AG20443 (cell line): ENCODE measurements at regions not wholly inside any gene's neighbourhood (a gene's known extent, or its start where the extent isn't known, plus 50 kb on each side); places are given as distances from the start of the nearest gene placed in this dataset.

Experiments used
- DNase-seq: peaks from one replicate; pipeline ENCODE4 v3.0.0; 2012; ENCODE audit warnings: low spot score, mixed read lengths

- no peak for DNase-seq
Measured at GRCh38 chr6:100176951-100177710, 183.1 kb upstream of the MCHR2 start.

GRCh38 chr6:100176311-100176950, 182.4 kb upstream of the MCHR2 start:
- DNase-seq = peak; percentile 35

- peak; percentile 71 for DNase-seq
Measured at GRCh38 chr6:100175814-100176310, 181.8 kb upstream of the MCHR2 start.

GRCh38 chr6:100173211-100173610, 179.2 kb upstream of the MCHR2 start:
- DNase-seq = no peak

DNA sequence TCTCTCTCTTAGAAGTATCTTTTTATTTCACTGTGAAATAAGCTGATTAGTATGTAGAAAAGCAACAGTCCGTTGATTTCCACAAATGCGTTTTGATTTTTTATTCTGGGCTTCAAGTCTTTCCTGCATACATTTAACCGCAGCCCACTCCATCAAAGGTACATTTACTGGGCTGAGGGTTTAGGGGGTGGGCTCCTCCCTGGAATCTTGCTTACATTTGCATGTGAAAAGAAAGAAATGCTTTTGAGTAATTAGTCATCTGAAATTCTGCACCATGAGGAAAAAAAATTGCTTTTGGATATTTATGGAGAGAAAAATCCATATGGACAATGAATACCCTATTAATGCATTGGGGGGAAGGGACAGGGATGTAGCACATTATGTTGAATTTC, 178.3 kb upstream of the MCHR2 start:
- DNase-seq = no peak

DNA sequence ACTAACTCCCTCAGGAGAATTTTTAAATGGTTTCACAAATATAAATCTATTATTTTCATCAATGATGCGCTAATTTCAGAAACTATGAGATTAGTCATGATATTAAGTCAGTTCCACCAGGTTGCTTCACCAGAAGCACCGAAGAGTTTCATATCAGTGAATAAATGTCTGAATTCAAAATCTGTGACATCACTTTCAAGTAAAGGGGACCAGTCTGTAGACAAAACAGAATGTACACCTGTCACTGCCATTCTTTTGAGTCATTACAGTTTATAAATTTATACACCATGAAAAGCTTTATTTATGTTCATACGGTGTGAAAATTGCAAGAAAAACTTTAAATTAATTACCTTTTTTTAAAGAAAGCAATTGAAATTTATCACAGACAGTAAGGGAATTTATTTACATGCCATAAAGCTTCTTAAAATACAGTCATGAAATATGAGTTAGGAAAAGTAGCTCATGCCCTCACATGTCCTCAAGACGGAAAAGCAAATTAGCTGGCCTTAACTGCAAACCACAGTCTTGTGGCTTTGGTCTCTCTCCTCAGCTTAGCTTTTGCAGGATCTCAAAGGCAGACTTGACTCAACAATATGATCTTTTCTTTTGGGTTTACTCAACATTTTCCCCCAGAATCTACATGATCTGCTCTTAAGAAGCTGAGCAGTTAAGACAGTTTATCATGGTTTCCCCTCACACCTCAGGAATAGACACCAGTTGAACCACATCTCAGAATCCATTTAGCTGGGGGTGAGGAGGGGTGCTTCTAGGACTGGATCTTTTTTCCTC, 177.7 kb upstream of the MCHR2 start:
- DNase-seq = peak; percentile 45

GRCh38 chr6:100168148-100168547, 174.1 kb upstream of the MCHR2 start:
- no peak for DNase-seq

GRCh38 chr6:100167585-100167984, 173.6 kb upstream of the MCHR2 start:
- DNase-seq = no peak

- DNase-seq = peak; percentile 16
Measured at GRCh38 chr6:100166956-100167355, 172.9 kb upstream of the MCHR2 start.

GRCh38 chr6:100165442-100165841, 171.4 kb upstream of the MCHR2 start:
- no peak for DNase-seq

DNA sequence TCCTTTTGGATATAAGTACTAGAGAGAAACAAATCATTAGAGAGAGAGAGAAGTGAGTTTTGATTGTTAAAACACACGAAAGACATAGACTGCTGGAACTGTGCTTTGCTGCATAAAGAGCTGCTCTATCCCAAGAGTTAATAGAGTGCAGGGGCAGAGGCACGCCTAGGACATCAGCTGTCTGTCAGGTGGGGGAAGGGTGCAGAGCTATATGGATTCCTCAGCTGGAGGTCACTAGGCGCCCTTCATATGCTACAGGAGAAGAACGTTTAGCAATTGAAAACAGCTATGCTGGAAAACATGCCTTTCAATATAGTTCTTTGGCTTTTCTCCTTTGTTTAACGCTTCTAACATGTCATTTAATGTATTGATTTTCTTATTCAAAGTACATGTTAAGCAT, 169.0 kb upstream of the MCHR2 start:
- DNase-seq = no peak

GRCh38 chr6:100161782-100162365, 167.9 kb upstream of the MCHR2 start:
- DNase-seq = no peak

DNA sequence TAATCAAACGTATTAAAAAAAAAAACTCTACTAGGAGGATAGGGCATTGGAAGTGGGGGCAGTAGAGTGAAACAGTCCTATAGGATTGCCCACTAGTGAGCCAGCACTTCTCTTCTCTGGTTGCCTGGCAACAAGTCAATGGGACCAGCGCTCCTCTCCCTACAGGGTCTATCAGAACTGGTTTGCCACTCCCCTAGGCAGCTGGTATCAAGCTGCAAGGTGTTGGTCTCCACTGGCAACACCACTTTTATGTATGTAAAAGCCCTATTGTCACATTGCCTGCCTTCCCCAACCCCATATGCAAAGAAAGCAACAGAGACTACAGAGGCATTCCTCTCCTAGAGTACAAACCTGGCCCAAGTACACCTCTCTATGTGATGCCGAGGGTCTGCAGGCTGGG, 166.9 kb upstream of the MCHR2 start:
- no peak for DNase-seq

DNA sequence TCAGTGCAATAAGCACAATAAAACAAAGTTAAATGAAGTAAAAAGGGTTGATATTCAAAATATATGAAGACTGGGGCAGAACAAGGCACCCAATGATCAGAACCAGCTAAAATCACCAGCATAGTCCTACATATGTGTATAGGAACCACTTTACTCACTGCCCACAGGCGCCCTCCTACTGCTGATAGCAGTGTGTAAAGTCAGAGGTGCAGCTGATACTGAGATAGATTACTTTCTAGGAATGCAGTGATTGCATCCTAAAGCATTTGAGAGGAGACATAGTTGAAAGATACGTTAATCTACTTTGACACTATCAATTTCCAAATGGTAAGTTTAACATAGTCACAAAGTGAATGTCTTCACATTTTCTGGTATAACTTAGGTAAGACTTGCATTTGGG, 161.1 kb upstream of the MCHR2 start:
- DNase-seq = no peak

DNA sequence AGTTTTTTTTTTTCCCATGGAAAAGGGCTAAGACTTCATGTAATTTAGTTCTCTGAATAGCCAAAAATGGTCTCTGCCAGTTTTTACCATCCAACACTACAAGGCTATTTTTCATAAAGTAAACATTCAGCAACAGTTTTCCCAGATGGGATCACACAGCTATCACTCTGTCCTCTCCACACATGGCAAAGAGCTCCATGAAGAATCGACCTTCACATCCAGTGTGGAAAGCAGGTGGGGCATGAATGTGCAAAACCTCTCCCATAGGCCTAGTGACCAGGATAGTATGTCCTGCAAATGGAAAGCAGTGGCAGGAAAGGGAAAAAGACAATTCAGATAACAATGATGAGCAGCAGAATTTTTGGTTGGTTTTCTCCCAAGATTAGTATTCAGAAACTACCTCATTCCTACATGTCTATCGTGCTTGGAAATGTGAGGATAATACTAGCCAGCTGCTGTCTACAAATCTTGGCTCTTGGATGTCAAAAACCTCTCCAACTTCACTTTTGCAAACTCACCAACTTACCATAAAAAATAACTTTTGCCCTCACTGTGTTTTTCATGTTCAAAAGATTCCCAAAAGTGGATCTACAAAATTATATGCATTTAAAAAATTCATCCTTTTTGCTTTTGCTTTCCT, 159.7 kb upstream of the MCHR2 start:
- no peak for DNase-seq

DNA sequence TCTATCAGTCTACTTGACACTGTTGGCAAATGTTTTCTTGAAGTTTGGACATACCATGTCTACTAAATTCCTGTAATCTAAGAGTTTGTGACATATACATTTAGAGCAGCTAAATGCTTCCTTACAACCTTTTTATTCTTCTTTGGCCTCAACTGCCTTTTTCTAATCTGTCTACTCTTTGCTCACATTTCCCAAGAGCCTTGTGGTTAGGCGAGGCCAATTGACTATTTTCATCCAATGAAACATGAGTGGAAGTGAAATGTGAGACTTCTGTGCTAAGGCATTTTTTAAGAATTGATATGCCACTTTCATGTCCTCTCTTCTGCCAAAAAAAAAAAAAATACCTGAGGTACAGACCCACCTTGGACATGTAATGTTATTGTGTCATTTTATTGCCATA, 158.2 kb upstream of the MCHR2 start:
- no peak for DNase-seq

- no peak for DNase-seq
Measured at GRCh38 chr6:100144991-100145390, 151.0 kb upstream of the MCHR2 start.

- DNase-seq = no peak
Measured at GRCh38 chr6:100138346-100139022, 144.5 kb upstream of the MCHR2 start.

GRCh38 chr6:100137759-100138158, 143.7 kb upstream of the MCHR2 start:
- no peak for DNase-seq

DNA sequence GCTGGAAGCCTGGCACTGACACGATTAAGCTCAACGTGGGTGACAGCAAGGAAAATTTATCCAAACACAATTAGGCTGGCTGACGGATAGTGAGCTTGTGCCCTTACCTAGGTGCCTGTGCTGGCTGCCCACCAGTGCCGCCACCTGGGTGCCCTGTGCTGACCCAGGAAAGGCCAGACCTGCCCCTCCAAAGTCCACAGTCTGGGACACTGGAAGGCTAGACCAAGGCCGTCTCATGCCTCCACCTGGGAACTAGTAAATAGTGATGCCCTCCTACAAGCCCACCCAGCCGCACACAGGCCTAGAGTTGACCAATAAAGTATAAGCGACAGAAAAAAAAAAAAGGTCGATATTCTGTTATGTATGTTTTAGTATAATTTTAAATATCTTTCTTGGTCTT, 142.6 kb upstream of the MCHR2 start:
- DNase-seq = no peak

GRCh38 chr6:100135977-100136376, 142.0 kb upstream of the MCHR2 start:
- no peak for DNase-seq
